Hepatocyte (in vitro differentiated cells): ENCODE measurements at regions not wholly inside any gene's neighbourhood (a gene's known extent, or its start where the extent isn't known, plus 50 kb on each side); places are given as distances from the start of the nearest gene placed in this dataset.

Experiments used
- CTCF ChIP-seq: fragments of 200-600 bp; sonication (generic); IDR thresholded peaks from 2 replicates; pipeline ENCODE4 v1.5.1; 2016; ENCODE audit warnings: antibody characterized with exemption, mild to moderate bottlenecking; ENCODE audit not compliant: poor library complexity
- EZH2 ChIP-seq: fragments of 200-600 bp; sonication (generic); IDR thresholded peaks from 2 replicates; pipeline ENCODE4 v1.6.1; 2016; ENCODE audit warnings: antibody characterized with exemption, mild to moderate bottlenecking, borderline replicate concordance
- EZH2phosphoT487 ChIP-seq: fragments of 200-600 bp; sonication (generic); IDR thresholded peaks from one replicate; pipeline ENCODE4 v1.6.1; 2018; ENCODE audit warnings: antibody characterized with exemption, mild to moderate bottlenecking, low read depth, moderate library complexity; ENCODE audit not compliant: unreplicated experiment, severe bottlenecking

GRCh38 chr18:53764086-53764485 lies 460.4 kb downstream of the MBD2 start:
- TF ChIP-seq CTCF (no peak), EZH2 (no peak), EZH2phosphoT487 (no peak)
